ENCODE measurements at regions not wholly inside any gene's neighbourhood (a gene's known extent, or its start where the extent isn't known, plus 50 kb on each side); places are given as distances from the start of the nearest gene placed in this dataset.

DNA sequence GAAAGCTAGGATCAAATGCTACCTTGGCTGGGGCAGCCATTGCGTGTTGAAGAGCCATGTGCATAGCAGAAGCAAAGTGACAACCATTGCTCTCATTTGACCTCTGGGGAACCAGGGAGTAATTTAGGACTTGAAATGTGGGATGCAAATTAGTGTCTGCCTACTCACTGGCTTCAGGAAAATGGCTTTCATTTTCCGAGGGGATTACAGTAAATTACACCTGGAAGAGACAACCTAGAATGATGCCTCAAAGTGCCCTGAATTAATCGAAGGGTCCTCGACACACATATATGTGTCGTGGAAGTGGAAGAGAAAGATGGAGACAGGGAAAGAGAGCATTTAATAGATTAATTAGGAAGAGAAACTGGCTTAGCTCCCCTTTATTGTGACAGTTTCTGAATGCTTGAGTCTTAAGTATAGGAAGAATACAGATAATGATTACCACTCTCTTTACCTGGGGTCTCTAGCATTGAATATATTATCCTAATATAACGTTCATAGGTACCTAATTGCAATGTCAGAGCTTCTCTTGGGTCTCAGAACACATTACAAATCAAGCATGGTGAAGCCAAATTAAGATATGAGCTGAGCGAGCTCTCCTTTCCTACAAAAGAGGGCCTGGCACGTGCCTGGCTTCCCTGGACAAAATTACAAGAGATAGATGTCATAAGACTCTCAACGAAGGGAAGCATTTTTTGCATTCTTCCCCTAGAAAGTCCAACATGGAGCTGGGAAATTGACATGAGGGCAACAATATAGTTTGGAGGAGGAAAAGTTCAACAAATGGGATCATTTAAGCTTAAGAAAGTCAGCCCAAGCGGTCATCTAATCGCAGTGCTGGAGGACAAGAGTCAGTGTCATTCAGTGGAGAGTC, 59.5 kb downstream of the MYCN start:
- H3K4me1 ChIP-seq (replicated peaks in 1 of 2), result peaks cover 4 to 9% of the 10 kb centered on the region in 2 donors
- H3K27ac ChIP-seq, result no peak overlapping the region
- no peak overlapping the region for H3K4me3 ChIP-seq
- 25 to 90% (median 79%) methylated on average over 2 to 11 of the region's 11 CpGs for WGBS, 10 experiments
- in situ Hi-C loops (cut with MboI; ENCODE audit: low pct_unique_long_range_greater_than_20kb in 2 of 9, low sequenced_read_pairs in 9 of 9, unreplicated experiment in 9 of 9), result no loop called here
- peak in 2 of 8 experiments; percentile 27 to 73 for ATAC-seq (replicated peaks in 6 of 8)

DNA sequence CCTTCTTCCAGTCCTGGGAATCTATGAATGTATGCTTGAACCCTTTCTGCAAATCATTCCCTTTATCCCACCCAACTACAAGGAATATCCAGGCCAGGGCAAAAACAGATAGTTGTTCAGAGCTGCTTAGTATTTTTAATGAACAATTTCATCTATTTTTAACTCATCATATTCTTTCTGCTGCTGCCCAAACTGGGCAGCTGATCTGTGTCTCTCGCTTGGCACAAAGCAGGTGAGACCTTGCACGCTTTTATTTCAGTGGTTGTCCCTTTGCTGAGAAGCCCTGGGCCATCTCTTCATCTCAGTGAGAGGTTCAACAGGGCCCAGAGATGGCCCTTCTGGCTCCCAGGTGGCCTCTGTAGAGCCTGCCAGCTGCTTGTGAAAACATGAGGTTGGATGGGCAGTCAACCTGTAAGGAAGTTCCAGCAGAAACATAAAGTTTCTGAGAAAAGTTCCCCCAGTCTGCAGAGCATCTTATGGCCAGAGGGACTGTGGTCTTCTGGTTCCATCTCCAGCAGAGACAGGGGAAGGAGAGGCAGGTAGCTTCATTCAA, 57.5 kb downstream of the MYCN start:
- 0 to 100% (median 93%) methylated on average over 1 to 2 of the region's 2 CpGs; no CpG with 5 or more reads in 5 of the 10 experiments for WGBS, 10 experiments
- Histone ChIP-seq H3K4me1 (replicated peaks in 1 of 2) (peaks cover 4 to 9% of the 10 kb centered on the region in 2 donors), H3K4me3 (no peak overlapping the region), H3K27ac (no peak overlapping the region)
- ATAC-seq (replicated peaks in 6 of 8), result no peak
- in situ Hi-C loops (cut with MboI; ENCODE audit: low pct_unique_long_range_greater_than_20kb in 2 of 9, low sequenced_read_pairs in 9 of 9, unreplicated experiment in 9 of 9), result no loop called here

- Histone ChIP-seq H3K27ac (no peak overlapping the region), H3K4me1 (replicated peaks in 1 of 2) (peaks cover 4 to 9% of the 10 kb centered on the region in 2 donors), H3K4me3 (no peak overlapping the region)
- no peak for ATAC-seq (replicated peaks in 6 of 8)
- 0 to 100% (median 50%) methylated on average over 1 to 6 of the region's 10 CpGs; no CpG with 5 or more reads in 3 of the 10 experiments for WGBS, 10 experiments
- in situ Hi-C loops (cut with MboI; ENCODE audit: low pct_unique_long_range_greater_than_20kb in 2 of 9, low sequenced_read_pairs in 9 of 9, unreplicated experiment in 9 of 9), result no loop called here
Measured at GRCh38 chr2:15996536-15997423, 56.4 kb downstream of the MYCN start.

Data from motor neuron (in vitro differentiated cells).